ENCODE measurements at regions not wholly inside any gene's neighbourhood (a gene's known extent, or its start where the extent isn't known, plus 50 kb on each side); places are given as distances from the start of the nearest gene placed in this dataset.
"Not testable (repeated sequence)": the region's sequence is repeated elsewhere in the genome, so short reads cannot be mapped to it uniquely, and the experiment has no call there.

GRCh38 chr11:87559852-87560251 lies 522.1 kb downstream of the TMEM135 start:
- not testable (repeated sequence) for TF ChIP-seq EZH2 (optimal IDR thresholded peaks at IDR 0.05; ENCODE audit: low read depth, low read length); CTCF (IDR thresholded peaks at IDR 0.05; ENCODE audit: low read length)

Data from MM.1S (cell line).